ENCODE measurements at regions not wholly inside any gene's neighbourhood (a gene's known extent, or its start where the extent isn't known, plus 50 kb on each side); places are given as distances from the start of the nearest gene placed in this dataset.

DNA sequence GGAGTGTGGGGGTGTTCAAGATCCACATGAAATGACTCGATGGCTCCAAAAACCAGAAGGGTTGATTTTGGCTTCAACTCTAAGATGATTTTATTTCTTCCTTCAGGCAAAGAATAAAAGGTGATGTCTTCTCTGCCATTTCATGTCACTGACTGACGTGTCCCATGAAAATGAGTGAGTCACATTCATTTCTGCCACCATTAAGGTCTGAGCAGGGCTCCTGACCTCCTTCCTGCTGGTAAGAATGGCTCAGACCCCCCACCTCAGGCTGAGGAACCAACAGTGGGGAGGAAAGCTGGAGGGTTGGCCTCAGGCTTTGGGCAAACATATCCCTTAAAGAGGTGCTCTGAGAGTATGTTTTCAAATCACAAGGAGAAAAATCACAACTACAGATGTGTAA, 53.9 kb upstream of the ZNF354A start:
- TF ChIP-seq, protein P1, sequence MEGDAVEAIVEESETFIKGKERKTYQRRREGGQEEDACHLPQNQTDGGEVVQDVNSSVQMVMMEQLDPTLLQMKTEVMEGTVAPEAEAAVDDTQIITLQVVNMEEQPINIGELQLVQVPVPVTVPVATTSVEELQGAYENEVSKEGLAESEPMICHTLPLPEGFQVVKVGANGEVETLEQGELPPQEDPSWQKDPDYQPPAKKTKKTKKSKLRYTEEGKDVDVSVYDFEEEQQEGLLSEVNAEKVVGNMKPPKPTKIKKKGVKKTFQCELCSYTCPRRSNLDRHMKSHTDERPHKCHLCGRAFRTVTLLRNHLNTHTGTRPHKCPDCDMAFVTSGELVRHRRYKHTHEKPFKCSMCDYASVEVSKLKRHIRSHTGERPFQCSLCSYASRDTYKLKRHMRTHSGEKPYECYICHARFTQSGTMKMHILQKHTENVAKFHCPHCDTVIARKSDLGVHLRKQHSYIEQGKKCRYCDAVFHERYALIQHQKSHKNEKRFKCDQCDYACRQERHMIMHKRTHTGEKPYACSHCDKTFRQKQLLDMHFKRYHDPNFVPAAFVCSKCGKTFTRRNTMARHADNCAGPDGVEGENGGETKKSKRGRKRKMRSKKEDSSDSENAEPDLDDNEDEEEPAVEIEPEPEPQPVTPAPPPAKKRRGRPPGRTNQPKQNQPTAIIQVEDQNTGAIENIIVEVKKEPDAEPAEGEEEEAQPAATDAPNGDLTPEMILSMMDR (IDR thresholded peaks at IDR 0.05; ENCODE audit: low read depth, low read length): no peak
- DNase-seq (ENCODE audit: low read depth, low spot score): no peak
- H3K27ac ChIP-seq (ENCODE audit: low read depth, low read length): no peak overlapping the region
- peaks cover 70% of the 10 kb centered on the region for H3K9me3 ChIP-seq (ENCODE audit: control insufficient read depth, insufficient read depth, low read length)
- no peaks in the 10 kb centered on the region for H3K27me3 ChIP-seq (ENCODE audit: control insufficient read depth, insufficient read depth, low read length)
- POLR2A ChIA-PET: no interaction called here
- CTCF ChIA-PET: no interaction called here
- no peak overlapping the region for H3K4me3 ChIP-seq (ENCODE audit: low read depth, low read length)

DNA sequence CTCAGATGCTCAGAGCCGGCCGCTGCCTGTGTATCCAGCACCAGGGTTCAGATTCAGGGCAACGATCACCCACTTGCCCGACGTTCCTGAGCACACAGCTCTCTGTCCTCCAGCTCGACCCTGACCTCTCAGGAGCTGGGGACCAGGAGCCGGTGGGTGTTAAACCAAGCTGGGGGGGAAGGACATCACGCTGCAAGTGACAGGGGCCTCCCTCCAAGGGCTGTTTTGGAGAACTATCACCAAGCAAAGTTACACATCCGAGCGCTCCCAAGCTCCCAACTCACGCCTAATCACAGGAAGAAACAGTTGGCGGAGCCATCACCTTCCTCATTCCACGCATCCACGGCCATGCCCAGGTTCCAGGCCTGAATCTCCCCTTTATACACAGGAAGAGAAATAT, 51.5 kb upstream of the ZNF354A start:
- Histone ChIP-seq H3K27ac (ENCODE audit: low read depth, low read length) (no peak overlapping the region), H3K9me3 (ENCODE audit: control insufficient read depth, insufficient read depth, low read length) (peaks cover 72% of the 10 kb centered on the region), H3K4me3 (ENCODE audit: low read depth, low read length) (no peak overlapping the region), H3K27me3 (ENCODE audit: control insufficient read depth, insufficient read depth, low read length) (no peaks in the 10 kb centered on the region)
- no peak for DNase-seq (ENCODE audit: low read depth, low spot score)
- TF ChIP-seq, protein P1 (IDR thresholded peaks at IDR 0.05; ENCODE audit: low read depth, low read length): no peak
- ChIA-PET POLR2A (no interaction called here), CTCF (no interaction called here)

DNA sequence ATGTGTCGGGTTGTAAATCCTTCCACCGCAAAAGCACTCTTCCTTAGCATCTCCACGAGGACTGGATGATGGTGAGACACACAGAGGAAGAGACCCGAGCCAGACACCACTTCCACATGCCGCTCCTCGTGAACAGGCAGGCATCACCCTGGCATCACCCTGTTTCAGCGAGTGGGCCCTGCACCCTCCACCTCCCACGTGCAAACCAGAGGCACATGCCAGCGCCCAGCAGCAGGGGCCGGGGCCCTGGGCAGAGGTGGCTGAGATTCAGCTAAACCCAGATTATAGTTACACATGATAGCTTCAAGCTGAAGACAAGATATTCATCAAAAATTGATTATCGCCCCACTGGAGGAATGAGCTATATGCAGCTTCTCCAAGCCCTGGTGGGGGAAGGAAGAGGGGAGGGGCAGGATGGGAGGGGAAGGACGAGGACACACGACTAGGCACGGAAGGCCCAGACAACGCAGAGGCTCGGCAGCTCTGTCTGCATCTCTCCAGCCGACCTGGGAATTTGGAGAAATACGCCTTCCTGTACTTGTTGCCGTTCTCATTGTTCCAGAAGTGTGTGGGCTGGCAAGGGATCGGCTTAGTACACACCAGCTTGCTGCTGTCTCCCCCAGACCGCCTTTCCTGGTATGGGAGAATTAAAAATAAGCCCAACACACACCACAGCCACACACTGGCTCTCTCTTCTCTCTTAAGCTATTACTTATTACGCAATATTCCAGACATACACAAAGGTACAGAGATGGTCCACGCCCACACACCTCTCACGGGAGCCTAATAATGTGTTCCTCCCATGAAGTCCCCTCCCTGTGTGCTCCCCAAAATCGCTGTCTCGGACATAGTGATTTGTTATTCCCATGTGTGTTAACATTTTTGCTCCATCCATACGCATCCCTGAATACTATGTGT, 50.4 kb upstream of the ZNF354A start:
- no peak for DNase-seq (ENCODE audit: low read depth, low spot score)
- TF ChIP-seq, protein P1 (IDR thresholded peaks at IDR 0.05; ENCODE audit: low read depth, low read length): no peak
- Histone ChIP-seq H3K27me3 (ENCODE audit: control insufficient read depth, insufficient read depth, low read length) (no peaks in the 10 kb centered on the region), H3K9me3 (ENCODE audit: control insufficient read depth, insufficient read depth, low read length) (peaks cover 76% of the 10 kb centered on the region), H3K4me3 (ENCODE audit: low read depth, low read length) (no peak overlapping the region), H3K27ac (ENCODE audit: low read depth, low read length) (no peak overlapping the region)
- POLR2A ChIA-PET: no interaction called here
- CTCF ChIA-PET: no interaction called here

Data from AG04450 (cell line).